Muscle of back (tissue), 3 donors: ENCODE measurements at regions not wholly inside any gene's neighbourhood (a gene's known extent, or its start where the extent isn't known, plus 50 kb on each side); places are given as distances from the start of the nearest gene placed in this dataset.
"Not testable (repeated sequence)": the region's sequence is repeated elsewhere in the genome, so short reads cannot be mapped to it uniquely, and the experiment has no call there.

Experiments used
- DNase-seq, 3 donors: peaks; one replicate each; pipeline versions ENCODE4 v3.0.0 to v3.0.0-alpha.2; 2013

DNA sequence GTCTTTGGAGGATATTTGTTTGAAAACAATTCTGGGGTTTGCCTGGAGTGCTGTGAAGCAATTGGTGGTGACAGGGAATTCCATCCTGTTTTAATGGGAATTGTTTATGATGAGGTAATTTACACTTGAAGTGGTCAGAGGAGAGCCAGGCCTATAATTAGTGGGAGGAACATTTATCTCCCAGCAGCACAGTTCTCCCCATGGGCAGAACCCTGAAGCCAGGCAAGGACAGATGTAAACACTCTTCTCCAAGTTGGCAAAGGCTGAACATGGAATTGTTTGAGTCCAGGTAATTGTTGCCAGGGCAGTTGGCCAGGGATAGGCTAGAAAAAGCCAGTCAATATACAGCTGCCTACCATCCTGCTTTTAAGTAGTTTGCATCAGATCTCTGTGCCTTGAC lies 789.7 kb downstream of the FRK start:
- DNase-seq: peak; percentile 10 to 31 (median 22)

DNA sequence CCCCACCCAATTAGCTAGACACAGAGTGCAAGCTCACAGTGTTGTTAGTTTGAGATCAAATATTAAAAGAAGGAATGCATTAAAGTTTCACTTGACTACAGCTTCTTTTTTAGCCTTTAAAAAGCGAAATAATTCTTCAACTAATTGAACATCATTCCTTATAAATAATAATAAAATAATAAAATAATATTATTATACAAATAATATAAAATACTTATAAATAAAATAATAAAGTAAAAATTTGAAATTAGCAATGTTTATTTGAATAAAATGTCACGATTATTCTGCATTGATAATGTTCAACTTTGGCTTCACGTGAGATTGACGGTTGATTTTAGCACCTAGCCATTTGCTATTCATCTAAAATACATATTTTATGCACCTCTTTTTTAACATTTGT lies 819.3 kb downstream of the FRK start:
- no peak for DNase-seq

DNA sequence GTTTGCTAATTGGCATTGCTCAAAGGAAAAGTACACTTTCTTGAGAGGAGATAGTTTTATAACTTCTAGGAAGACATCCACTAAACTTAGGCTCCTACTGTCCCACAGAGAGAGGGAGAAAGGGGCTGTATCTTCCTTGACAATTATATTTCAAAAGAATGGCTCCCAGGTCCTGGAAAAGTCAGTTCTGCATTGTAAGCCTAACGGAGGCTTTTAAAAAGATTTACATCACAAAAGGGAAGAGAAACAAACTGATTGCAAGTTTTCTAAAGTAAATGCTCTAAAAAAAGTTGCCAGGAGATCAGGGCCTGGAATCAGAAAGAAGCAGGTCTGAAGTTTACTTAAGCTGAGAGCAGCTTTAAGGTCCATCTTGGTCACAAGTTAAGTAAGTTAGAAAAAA lies 839.5 kb downstream of the FRK start:
- no peak for DNase-seq

DNA sequence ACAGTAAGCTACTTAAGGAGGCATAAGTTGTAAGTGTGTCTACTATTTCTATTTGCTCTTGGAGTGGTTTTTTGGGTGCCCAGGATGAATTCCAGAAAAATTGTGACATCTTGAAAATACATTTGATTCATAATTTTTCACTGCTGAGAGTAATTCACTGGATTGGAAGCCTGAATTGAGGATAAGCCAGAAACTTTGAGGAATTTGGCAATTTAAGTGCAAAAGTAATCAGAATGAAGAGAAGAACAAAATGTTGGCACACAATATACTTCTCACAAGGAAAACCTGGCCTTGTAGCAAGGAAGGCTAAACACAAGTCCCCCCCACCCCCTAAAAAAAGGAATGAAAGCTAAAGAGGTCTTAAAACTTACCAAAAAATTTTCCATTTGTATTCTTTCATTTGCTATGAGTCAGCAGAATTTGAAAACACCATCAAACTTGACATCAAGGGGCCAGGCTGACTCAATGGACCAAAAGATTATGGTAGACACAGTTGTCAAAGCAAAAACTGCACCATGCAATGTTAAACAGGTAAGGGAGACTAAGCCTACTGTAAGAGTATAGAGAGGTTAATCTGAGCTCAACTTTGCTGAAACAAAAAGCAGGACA lies 840.0 kb downstream of the FRK start:
- peak in 2 of 3 donors; percentile 10 to 53 for DNase-seq

DNA sequence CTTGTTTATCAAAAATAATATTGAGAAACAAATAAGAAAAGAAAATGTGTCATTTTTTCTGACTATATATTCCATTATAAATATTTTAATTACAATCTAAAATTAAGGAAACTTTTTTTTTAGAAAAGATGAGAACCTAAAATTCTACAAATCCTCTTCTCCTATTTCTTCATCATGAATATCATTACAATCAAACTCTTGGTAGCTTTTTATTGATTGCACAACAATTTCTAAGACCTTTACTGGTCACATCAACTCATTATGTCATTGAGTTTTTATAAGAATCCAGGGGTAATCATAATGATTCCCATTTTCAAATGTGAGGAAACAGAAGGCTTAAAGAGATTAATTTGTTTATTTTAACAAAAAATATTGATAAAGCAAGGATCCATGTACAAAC lies 841.0 kb downstream of the FRK start:
- no peak for DNase-seq

DNA sequence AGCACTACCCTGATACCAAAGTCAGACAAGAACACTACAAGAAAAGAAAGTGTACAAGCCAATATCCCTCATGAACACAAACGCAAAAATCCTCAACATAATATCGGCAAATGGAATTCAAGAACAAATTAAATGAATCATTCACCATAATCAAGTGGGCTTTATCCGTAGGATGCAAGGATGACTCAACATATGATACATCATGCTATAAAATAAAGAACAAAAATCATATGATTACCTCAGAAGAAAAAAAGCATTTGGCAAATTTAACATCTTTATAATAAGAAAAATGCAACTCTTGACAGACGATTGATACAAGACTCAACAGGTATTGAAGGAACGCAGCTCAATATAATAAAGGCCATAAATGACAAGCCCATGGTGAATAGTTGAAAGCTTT lies 843.9 kb downstream of the FRK start:
- DNase-seq: no peak

DNA sequence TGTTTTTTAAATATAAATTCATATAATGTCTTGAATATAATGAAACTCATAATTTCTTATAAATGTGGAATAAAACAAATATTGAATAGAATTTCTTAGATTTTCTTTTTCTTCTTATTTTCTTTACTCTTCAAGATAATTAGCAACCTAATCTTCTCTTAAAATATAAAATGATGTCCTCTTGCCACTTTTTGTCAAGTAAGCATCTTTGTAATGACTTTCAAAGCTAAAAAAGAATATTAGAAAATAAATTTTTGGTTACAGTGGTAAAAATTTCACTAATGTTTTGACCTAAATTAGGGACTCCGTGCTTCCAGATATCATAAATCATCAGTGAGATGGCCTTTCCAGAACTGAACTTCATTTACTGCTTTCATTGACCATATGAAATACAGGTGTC lies 846.4 kb downstream of the FRK start:
- no peak for DNase-seq

DNA sequence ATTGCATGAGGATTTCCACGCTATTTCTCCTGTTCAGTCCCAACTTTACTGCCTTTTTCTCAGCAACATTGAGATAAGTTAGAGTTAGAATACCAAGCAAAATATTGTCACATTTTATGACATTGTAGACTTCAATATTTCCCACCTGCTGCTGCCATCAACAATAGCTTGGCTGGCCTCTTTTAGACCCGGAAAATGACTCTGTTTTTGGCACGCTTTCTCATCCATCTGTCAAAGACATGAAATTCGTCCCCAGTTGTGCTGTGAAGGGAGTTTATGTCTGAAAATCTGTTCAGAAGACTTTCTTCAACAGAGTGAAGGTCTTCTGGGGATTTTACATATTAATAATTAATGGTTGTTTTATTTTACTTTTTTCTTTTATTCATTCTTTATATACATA lies 857.3 kb downstream of the FRK start:
- DNase-seq: peak; percentile 43 to 76 (median 50)

DNA sequence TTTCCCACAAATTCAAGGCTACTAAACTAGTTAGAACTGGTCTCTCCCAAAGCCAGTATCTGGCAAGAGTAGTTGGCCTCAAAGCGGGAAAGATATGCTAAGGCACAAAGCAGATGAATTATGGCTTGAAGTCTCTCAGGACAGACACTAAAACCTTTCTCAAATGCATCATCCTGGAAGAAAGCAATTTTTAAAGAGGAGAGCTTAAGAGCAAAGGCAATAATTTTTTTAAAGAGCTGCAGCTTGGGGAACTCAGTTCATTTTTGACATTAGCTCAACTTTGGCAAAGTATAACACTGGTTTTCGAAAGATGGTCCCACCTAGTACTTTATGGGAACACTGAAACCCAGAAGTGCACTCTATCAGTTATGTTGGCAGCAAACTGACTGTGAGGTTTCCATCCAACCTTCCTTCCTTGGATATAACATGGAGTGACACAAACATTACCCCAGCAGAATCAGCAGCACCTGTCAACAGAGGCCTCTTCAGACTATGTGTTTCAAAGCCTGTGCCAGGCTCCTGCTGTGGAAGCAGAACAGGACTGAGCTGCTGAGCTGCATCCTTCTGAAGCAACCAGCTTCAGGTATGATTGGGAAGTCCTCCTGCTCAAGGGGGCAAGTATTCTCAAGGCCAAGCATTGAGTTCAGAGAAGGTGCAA lies 852.3 kb upstream of the HS3ST5 start:
- DNase-seq: peak; percentile 27 to 88 (median 47)

DNA sequence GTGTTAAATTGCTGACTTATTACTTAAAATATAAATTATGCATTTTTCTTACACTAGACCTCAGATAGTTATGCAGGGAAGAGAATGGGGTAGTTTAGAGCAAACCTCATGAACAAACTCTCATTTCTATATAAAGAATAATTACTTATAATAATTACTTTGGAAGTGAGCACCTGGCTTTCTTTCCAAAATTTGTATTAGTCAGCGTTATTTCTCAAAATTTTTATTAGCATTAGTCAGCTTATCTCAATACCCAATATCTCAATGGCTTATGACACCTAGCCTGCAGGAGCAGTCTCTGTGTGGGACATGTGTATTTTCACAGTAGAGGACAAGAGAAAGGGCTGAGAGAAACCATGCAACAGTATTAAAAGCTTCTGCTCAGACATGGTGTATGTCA lies 849.2 kb upstream of the HS3ST5 start:
- DNase-seq: no peak

DNA sequence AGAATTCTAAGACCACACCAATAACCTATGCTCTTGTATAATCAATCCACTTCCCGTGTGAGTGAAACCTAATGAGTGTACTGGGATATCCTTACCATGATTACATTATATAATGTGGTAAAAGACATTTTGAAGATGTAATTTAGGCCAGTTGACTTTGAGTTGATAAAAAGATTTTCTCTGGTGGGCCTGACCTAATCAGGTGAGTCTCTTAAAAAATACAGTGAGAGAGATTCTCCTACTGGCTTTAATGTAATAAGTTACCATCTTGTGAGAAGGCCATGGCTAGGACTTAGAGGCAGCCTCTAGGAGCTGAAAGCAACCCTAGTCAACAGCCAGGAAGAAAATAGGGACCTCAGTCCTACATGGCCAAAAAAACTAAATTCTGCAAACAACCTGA lies 847.7 kb upstream of the HS3ST5 start:
- no peak for DNase-seq

DNA sequence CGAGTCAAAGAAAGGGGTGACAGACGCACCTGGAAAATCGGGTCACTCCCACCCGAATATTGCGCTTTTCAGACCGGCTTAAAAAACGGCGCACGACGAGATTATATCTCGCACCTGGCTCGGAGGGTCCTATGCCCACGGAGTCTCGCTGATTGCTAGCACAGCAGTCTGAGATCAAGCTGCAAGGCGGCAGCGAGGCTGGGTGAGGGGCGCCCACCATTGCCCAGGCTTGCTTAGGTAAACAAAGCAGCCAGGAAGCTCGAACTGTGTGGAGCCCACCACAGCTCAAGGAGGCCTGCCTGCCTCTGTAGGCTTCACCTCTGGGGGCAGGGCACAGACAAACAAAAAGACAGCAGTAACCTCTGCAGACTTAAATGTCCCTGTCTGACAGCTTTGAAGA lies 832.6 kb upstream of the HS3ST5 start:
- DNase-seq: not testable (repeated sequence)

DNA sequence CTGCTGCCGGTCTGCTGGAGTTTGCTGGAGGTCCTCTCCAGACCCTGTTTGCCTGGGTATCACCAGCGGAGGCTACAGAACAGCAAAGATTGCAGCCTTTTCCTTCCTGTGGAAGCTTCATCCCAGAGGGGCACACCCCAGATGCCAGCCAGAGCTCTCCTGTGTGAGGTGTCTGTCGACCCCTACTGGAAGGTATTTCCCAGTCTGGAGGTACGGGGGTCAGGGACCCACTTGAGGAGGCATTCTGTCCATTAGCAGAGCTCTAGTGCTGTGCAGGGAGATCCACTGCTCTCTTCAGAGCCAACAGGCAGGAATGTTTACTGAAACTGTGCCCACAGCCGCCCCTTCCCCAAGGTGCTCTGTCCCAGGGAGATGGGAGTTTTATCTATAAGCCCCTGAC lies 823.1 kb upstream of the HS3ST5 start:
- DNase-seq: not testable (repeated sequence)

DNA sequence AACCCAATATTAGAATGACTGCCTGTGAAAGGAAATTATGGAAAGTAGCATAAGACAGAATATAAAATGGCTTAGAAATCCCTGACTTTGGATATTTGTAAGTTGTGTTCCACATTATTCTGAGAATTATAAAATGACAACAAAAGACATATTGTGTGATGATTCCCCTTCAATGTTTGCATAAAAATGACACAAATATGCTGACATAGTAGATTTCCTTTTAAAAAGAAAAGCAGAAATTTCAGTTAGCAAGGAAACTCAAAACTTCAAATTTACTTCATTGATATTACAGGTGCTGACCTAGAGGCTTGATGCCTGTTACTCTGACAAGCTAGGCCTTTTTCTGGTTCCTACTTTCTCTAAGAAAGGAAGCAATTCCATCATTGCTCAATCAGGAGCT lies 816.9 kb upstream of the HS3ST5 start:
- no peak for DNase-seq

DNA sequence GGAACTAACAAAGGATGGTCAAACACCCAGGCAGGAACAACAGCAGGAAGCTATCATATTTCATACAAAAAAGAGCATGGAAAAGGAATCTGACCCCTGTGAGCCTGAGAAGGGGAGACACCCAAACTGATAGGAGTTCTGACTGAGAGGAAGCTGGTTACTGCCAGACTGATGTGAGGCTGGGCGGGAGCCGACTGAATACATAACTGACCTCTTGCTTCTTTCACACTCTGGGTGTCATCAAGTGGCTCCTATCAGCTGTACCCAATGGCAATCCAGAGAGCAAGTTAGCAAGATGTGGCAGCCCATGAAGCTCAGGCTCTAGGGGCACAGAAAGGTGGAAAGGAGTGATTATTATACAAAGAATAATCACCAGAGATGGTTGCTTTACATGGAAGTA lies 795.1 kb upstream of the HS3ST5 start:
- no peak for DNase-seq

DNA sequence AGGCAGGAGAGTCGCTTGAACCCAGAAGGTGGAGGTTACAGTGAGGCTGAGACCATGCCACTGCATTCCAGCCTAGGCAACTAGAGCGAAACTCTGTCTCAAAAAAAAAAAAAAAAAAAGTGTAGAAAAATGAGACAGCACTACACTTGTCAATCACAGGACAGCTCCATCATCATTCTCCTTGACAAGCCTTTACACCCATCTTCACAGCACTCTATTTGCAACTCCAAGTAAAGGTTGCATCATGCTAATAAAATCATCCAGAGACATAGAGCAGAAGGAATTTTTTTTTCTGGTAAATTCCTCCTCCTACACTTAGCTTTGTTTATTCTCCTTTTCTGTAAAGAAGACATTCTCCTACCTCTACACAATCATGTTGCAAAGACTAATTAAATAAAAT lies 791.0 kb upstream of the HS3ST5 start:
- DNase-seq: no peak

DNA sequence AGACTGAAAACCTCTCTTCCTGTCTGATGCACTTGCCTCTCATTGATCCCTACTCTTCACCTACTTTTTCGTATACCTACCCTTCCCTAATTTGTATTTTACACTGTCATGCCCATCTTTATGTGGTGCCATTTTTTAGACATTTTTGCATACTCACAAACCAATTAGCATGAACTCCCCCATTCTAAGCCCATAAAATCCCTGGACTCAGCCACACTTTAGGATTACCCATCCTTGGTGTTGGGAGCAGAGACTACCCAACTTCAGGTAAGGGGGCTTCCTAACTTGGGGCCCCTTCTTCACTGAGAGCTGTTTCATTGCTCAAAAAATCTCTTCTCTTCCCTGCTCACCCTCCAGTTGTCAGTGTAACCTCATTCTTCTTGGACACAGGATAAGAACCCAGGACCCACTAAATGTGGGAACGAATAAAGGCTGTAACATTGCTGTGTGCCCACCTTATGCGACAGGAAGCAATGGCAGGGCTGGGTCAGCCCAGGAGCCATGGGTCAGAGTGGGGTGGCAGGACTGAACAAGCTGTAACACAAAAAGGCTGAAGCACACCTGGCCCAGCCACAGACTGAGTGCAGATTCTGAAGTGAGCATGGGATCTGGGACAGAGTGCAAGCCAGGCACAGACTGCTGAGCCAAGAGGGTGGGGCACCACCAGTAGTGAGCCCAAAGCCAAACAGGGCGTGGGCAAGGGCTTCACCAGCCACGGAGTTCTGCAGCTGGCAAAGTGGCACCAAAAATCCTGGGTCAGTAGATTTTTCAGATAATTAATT lies 789.1 kb upstream of the HS3ST5 start:
- no peak for DNase-seq

DNA sequence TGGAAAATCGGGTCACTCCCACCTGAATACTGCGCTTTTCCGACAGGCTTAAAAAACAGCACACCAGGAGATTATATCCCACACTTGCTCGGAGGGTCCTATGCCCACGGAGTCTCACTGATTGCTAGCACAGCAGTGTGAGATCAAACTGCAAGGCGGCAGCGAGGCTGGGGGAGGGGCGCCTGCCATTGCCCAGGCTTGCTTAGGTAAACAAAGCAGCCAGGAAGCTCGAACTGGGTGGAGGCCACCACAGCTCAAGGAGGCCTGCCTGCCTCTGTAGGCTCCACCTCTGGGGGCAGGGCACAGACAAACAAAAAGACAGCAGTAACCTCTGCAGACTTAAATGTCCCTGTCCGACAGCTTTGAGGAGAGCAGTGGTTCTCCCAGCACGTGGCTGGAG lies 778.7 kb upstream of the HS3ST5 start:
- DNase-seq: not testable (repeated sequence)

DNA sequence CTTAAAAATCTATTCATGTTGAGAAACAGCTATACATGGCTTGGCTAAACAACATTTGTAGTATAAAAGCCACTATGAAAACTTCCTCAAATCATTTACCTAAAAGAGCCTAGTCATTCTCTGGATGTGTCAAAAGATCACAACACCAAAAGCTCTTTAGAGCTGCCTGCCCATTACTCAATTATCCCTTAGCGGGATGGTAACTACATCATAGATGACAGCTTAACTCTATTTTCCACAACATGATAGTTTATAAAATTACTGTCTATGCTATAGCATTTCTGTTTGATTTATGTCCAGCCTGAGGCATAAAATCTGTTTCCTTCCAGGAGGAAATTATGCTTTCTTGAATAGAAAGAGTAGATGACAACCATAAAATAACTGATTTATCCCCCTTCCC lies 777.6 kb upstream of the HS3ST5 start:
- DNase-seq: peak in 1 of 3 donors; percentile 7

DNA sequence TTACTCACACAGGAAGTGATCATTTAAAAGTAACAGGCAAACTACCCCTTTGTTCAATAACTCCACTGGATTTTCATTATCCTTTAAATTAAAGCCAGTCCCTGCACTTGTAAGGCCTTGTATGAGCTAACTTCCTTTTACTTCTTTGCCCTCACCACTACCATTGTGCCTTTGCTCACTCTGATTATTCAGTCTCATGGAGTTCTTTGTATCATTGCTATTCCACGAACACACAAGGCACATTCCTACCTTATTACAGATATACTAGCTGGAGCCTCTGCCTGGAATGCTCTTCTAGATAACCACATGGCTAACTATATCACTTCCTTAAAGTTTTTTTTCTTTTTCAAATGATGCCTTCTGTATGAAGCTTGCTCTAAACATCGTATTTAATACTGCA lies 748.6 kb upstream of the HS3ST5 start:
- DNase-seq: no peak

DNA sequence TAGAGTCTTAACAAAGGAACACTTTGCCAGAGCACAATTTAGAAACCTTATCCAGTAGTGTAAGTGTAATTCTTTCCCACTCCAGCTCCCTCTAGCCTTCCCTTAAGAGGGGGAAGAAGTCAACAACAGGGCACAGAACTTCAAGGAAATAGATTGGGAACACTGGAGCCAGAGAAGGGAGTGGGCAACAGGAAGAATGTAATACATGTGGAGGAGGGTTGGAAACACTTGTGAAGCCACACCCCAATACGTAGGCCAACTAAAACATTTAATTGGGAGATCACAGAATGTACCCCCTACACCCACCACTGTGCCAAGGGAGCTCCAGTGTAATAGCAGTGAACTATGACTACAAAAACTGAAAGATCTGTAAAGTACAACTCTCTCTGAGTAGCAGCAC lies 735.7 kb upstream of the HS3ST5 start:
- no peak for DNase-seq

DNA sequence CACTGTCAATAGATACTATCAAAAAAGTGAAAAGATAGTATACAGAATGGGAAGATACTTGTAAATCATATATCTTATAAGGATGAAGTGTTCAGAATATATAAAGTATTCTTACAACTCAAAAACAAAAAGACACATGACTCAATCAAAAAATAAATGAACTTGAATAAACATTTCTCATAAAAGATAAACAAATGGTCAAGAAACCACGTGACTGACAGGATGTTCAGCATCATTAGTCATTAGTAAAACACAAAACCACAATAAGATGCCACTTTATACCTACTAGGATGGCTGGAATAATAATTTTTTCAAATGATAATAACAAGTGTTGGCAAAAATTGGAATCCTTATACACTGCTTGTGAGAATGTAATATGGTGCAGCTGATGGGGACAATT lies 729.1 kb upstream of the HS3ST5 start:
- DNase-seq: no peak

DNA sequence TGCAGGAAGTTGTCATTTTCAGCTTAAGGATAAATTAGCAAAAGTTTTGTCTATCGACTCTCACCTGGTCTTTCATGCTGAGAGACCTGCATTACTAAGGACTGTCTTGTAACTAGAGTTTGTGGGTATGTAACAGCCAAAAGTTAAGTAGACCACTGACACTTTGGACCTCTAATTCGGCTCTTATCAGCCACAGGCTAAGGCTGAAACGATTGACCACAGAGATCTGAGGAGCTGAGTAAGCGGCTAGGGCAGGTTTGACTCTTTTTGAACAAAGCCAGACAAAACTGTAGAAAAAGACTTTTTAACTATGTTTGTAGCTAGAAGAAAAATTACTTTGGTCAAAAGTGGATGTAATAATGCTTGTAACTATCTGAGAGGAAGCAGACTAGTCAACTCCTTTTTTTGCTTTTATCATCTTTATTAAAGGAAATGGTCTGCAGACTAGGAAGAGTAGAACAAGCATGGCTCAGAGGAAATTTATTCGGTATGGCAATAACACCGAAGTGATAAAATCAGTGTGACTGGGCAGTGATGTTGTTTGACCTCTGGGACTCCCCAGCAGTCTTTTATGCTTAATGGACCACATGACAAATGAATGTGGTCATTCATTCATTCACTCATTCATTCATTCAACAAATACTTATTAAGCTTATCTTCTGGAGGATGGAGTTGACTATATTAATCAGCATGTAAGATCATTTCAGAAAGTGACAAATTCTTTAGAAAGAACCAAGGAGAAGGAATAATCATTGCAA lies 725.0 kb upstream of the HS3ST5 start:
- no peak for DNase-seq
